SK-N-MC (cell line): ENCODE measurements at regions not wholly inside any gene's neighbourhood (a gene's known extent, or its start where the extent isn't known, plus 50 kb on each side); places are given as distances from the start of the nearest gene placed in this dataset.

Experiments
- EZH2 ChIP-seq: fragments of 200-600 bp; sonication (generic); IDR thresholded peaks from one replicate; pipeline ENCODE4 v1.6.1; 2017; ENCODE audit warnings: antibody characterized with exemption
- FOXP2 ChIP-seq: optimal IDR thresholded peaks from 2 replicates; pipeline ENCODE3; 2011; ENCODE audit warnings: mild to moderate bottlenecking, moderate library complexity; ENCODE audit not compliant: insufficient read depth; ENCODE audit errors: extremely low read length, control extremely low read depth
- POLR2AphosphoS5 ChIP-seq: IDR thresholded peaks from 2 replicates; pipeline ENCODE4 v1.6.1; 2012; ENCODE audit warnings: mild to moderate bottlenecking, low read depth, low read length, borderline replicate concordance

DNA sequence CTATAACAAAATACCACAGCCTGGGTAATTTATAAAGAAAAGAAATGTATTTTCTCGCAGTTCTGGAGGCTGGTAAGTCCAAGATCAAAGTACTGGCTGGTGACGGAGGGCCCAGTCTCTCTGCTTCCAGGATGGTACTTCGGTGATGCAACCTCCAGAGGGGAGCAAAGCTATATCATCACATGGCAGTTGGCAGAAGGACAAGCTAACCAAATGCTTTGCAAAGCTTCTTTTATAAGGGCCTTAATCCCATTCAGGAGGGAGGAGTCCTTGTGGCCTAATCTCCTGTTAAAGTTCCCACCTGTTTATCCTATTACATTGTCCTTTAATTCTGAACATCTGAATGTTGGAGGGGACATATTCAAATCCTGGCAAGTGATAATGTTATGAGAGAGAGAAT is 134.1 kb upstream of the SP4 start:
- TF ChIP-seq POLR2AphosphoS5, result no peak
- no peak for TF ChIP-seq EZH2
- no peak for TF ChIP-seq FOXP2
